Activated CD4-positive, alpha-beta T cell treated with anti-CD3 and anti-CD28 coated beads, Interleukin-2, Interleukin-4, amounts not matched to agents 100 ng/mL and 50 ng/mL, durations not matched to agents 16 hours and 8 hours (primary cell): ENCODE measurements at regions not wholly inside any gene's neighbourhood (a gene's known extent, or its start where the extent isn't known, plus 50 kb on each side); places are given as distances from the start of the nearest gene placed in this dataset.
"Not testable (repeated sequence)": the region's sequence is repeated elsewhere in the genome, so short reads cannot be mapped to it uniquely, and the experiment has no call there.

Experiments used
- DNase-seq: peaks from one replicate; pipeline ENCODE4 v3.0.0-alpha.2; 2020; ENCODE audit warnings: low spot score

DNA sequence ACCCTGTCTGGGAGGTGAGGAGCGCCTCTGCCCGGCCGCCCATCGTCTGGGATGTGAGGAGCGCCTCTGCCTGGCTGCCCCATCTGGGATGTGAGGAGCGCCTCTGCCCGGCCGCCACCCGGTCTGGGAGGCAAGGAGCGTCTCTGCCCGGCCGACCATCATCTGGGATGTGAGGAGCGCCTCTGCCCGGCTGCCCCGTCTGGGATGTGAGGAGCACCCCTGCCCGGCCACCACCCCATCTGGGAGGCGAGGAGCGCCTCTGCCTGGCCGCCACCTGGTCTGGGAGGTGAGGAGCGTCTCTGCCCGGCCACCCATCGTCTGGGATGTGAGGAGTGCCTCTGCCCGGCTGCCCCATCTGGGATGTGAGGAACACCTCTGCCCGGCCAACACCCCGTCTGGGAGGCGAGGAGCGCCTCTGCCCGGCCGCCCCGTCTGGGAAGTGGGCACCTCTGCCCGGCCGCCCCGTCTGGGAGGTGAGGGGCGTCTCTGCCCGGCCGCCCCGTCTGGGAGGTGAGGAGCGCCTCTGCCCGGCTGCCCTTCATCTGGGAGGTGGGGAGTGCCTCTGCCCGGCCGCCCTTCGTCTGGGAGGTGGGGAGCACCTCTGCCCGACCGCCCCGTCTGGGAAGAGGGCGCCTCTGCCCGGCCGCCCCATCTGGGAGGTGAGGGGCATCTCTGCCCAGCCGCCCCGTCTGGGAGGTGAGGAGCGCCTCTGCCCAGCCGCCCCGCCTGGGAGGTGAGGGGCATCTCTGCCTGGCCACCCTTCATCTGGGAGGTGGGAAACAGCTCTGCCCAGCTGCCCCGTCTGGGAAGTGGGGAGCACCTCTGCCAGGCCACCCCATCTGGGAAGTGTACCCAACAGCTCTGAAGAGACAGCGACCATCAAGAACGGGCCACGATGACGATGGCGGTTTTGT, 399.7 kb downstream of the CAAP1 start:
- DNase-seq = not testable (repeated sequence)

- DNase-seq = not testable (repeated sequence)
These were observed 400.5 kb downstream of the CAAP1 start for GRCh38 chr9:26491922-26492607.

DNA sequence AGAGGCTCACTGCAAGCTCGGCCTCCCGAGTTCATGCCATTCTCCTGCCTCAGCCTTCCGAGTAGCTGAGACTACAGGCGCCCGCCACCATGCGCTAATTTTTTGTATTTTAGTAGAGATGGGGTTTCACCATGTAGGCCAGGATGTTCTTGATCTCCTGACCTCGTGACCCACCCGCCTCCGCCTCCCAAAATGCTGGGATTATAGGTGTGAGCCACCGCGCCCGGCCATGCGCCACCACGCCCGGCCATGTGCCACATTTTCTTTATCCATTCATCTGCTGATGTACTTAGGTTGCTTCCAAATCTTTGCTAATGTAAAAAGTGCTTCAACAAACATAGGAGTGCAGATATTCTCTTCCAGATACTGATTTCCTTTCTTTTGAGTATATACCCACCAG, 408.6 kb downstream of the CAAP1 start:
- no peak for DNase-seq

GRCh38 chr9:26477963-26478362, 414.6 kb downstream of the CAAP1 start:
- no peak for DNase-seq

- DNase-seq = no peak
These were observed 421.3 kb downstream of the CAAP1 start for GRCh38 chr9:26471261-26471660.

- no peak for DNase-seq
These were observed 422.3 kb downstream of the CAAP1 start for GRCh38 chr9:26470284-26470683.

GRCh38 chr9:26463837-26464236, 428.8 kb downstream of the CAAP1 start:
- no peak for DNase-seq

GRCh38 chr9:26462751-26463150, 429.9 kb downstream of the CAAP1 start:
- DNase-seq = no peak

GRCh38 chr9:26462213-26462612, 430.4 kb downstream of the CAAP1 start:
- no peak for DNase-seq

- DNase-seq = no peak
These were observed 432.0 kb downstream of the CAAP1 start for GRCh38 chr9:26460624-26461023.

- no peak for DNase-seq
These were observed 432.6 kb downstream of the CAAP1 start for GRCh38 chr9:26459959-26460358.

GRCh38 chr9:26458054-26458453, 434.5 kb downstream of the CAAP1 start:
- no peak for DNase-seq

DNA sequence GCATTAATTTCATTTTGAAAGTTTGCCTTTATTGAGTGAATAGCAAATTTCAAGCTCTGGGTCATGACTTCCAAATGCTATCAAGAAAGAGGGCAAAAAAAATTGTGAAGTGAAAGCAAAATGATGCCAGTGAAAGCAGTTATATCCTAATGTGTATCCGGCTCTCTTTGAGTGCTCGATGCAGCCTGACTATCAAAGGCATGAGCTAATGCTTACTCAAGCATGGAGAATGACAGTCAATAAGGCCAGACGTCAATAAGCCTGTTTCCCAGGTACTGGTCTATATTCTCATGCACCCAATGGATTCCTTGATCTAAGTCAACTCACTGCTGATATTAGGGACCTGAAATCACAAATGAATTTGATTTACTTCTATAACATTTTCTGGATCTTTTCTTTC, 435.5 kb downstream of the CAAP1 start:
- DNase-seq = no peak

GRCh38 chr9:26439061-26439624, 453.5 kb downstream of the CAAP1 start:
- DNase-seq = no peak

GRCh38 chr9:26437056-26437711, 455.4 kb downstream of the CAAP1 start:
- no peak for DNase-seq

DNA sequence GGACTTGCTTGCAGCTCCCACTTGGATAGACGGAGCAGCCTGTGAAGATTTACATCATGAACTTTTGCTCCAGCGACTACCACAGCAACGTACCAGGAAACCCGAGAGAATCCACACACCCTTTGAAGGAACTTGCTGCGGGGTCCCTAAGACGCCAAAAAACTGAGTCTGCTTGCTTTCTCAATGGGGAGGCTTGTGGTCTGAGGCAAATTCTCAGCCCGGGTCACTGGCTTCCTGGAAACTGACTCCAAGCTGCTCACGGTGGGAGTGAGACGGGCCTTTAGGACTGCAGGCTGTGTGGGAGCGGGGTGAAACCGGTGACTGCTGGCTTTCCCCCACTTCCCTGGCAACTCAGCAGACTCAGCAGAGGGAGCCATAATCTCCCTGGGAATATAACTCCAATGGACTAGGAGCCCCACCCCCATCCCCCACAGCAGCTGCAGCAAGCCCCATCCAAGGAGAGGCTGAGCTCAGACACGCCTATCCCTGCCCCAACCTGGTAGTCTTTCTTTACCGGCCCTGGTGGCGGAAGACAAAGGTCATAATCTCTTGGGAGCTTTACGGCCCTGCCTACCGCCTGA, 466.0 kb downstream of the CAAP1 start:
- DNase-seq = no peak

- DNase-seq = no peak
These were observed 474.1 kb downstream of the CAAP1 start for GRCh38 chr9:26418480-26418879.

- DNase-seq = no peak
These were observed 477.1 kb downstream of the CAAP1 start for GRCh38 chr9:26415528-26415927.

GRCh38 chr9:26413611-26414010, 479.0 kb downstream of the CAAP1 start:
- no peak for DNase-seq

DNA sequence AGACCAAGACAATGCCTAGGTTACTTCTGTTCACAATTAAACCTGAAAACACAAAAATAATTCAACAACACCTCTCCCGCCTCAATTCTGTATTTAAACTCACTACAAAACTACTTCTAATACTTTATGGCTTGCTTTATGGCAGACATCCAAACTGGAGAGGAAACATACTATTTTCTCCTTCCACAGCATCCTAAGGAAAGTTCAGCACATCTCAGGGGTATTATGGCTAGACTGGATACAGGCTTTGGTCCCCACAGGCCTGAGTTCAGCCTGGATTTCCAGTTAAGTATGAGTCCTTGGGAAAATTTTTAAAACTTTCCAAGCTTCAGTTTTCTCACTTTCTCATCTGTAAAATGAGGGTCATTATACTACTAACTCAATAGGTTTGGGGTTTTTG, 480.2 kb downstream of the CAAP1 start:
- no peak for DNase-seq

DNA sequence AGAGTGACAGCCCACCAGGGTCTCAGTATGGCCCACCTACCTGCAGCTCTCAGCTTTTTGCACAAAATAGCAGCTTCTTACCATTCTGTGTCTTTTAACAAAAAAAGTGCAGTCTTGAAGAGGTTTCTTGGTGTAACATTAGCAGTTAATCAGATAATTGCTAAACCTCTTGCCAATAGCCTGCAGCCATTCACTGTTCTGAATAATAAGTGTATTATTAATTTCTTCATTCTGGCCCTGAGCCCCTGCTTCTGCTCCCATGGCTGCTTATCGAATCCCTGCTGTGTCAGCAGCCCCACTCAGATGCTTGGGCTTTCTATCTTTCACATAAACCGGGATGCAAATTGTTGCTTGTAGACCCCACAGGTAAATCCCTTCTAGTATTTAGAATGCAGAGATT, 485.9 kb downstream of the CAAP1 start:
- no peak for DNase-seq

DNA sequence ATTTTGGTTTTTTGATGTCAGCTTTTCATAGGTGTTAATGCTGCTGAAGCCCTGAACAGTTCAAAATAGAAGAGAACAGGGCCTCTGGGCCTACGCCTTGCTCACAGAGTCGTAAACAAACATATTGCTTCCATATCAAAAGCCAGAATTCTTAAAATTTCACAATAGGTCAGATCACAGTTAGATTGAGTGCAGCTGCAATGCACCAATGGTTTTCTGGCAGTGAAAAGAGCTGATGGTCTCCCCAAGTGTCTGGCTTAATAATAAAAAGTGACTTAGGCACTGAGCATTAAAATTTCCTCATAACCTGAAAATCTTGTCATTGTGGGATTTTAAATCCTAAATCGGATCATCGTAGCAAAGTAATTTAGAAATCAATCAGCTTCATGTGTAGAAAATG, 493.0 kb downstream of the CAAP1 start:
- DNase-seq = no peak
